ENCODE measurements at regions not wholly inside any gene's neighbourhood (a gene's known extent, or its start where the extent isn't known, plus 50 kb on each side); places are given as distances from the start of the nearest gene placed in this dataset.
"Not testable (repeated sequence)": the region's sequence is repeated elsewhere in the genome, so short reads cannot be mapped to it uniquely, and the experiment has no call there.

DNA sequence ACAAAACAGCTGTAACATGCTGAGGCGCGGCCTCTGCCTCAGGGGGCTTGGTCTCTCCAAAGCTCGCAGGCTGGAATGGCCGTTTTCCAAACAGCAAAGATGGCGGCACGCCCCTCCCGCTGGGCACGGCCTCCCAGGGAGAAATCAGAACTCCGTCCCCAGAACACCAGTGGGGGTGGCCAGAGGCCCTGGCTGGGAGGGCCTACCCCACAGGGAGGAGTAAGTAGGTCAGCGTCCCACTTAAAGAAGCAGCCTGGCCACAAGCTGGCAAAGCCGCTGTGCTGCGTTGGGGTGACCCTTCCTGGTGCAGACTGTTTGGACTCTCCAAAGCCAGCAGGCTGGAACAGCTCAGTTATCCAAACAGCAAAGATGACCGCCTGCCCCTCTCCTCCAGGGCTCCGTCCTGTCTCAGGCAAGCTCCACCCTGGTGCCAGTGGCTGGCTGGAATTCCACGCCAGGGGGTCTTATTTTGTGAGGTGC lies 862.8 kb downstream of the TRIML1 start:
- DNase-seq, result no peak

DNA sequence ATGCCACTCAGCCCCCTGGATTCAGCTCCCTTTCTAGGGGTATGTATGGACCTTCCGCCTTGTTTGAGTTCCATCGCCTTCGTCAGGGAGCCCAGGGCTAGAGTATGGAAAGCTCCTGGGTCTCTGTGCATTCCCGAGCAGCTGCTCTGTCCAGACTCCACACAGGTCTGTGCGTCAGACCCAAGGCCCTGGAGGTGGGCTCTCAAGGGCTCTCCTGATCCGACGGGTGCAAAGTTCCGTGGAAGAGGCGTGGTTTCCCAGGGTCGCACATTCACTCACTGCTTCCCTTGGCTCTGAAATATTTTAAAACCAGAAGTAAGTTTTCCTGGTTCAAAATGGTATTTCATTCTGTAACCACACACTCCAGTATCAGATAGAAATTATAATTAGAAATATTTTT lies 863.2 kb downstream of the TRIML1 start:
- DNase-seq, result no peak

DNA sequence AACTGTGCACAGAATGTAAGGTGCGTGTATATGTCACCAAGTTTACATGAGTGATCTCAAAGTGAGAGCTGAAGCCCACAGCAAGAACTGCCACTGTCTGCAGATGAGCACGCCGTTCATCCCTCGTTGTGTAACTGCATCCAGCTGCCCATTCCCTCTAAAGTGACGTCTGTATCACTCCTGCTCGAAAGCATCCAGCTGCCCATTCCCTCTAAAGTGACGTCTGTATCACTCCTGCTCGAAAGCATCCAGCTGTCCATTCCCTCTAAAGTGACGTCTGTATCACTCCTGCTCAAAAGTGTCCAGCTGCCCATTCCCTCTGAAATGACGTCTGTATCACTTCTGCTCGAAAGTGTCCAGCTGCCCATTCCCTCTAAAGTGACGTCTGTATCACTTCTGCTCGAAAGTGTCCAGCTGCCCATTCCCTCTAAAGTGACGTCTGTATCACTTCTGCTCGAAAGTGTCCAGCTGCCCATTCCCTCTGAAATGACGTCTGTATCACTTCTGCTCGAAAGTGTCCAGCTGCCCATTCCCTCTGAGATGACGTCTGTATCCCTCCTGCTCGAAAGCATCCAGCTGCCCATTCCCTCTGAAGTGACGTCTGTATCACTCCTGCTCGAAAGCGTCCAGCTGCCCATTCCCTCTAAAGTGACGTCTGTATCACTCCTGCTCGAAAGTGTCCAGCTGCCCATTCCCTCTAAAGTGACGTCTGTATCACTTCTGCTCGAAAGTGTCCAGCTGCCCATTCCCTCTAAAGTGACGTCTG lies 871.4 kb downstream of the TRIML1 start:
- not testable (repeated sequence) for DNase-seq

DNA sequence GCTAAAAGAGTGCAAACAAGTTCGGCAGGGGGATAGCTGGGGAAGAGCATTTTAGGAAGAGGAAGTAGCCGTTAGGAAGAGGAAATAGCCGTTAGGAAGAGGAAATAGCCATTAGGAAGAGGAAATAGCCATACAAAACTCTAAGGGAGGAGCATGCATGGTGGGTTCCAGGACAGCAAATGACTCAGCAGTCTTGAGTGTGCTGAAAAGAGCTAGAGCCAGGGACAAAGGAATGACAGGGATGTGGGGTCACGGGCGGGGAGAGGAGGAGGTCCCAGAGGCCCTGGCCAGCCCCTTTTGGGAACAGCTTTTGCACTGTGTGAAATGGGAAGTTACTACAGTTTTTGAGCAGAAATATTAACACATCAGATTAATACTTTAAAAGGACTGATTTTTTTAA lies 882.6 kb downstream of the TRIML1 start:
- DNase-seq, result no peak

DNA sequence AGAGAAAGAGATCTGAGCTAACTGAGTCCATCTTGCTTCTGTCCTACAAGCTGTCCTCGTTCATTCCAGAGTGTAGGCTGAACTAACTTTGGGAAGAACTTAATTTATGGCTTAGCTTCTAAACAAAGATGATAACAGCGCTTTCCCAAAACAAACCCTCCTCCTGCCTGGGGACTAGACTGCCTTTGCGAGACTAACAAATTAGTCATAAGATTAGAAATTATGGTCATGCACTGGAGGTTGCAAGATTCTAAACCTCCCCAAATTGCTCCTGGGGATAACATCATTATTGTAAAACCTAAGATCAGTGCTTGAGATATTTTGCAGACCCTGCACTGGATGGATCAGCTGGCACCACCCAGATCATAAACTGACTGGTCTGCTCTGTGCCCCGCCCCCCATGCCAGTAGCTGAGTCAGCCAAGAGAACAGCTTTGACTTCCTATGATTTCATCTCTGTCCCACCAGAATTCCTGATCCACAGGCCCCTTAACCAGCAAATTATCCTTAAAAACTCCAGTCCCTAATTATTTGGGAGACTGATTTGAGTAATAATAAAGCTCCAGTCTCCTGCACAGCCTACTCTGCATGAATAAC lies 883.3 kb downstream of the TRIML1 start:
- DNase-seq, result no peak

DNA sequence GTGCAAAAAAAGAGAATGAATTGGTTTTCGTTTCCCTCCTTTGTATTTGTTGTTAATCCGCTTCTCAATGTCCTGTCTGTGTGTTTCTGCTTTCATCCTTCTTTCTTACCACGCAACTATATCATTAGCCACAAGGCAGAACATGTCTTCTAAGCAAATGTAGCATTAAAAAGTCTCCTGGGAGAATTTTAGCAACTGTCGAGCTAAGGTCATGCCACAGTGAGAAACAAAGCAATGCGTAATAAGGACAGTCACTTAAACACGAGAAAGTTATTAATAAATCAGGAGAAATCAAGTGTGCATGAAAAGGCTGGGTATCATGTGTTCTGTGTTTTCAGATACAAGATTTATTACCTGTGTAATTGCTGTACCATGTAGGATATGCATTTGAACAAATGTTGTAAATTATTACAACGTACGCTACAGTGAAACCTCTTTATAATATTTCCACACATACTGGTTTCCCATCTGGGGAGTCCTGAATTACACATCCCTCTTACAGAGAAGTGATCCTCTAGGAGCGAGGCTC lies 890.8 kb downstream of the TRIML1 start:
- no peak for DNase-seq

DNA sequence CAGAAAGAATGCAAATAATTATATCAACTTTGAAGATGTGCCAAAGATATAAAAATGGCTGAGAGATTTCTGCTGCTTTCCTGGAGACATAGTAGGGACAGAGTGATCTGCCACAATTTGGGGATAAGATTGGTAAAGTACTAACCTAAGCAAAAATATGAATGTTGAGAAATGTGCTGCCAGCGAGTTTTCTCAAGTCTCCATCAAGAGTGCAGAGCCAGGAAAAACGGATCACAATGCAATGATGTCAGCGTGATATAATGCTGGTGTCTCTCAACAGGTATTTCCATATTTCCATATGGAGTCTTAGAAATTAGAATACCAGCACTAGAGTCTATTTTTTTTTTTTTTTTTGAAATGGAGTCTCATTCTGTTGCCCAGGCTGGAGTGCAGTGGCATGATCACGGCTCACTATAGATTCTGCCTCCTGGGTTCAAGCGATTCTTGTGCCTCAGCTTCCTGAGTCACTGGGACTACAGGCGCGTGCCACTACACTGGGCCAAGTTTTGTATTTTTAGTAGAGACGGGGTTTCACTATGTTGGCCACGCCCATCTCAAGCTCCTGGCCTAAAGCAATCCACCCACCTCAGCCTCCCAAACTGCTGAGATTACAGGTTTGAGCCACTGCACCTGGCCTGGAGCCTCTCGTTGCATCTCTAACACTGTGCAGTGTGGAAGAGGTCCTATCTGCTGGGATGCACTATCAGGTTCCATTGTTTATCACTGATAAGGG lies 893.5 kb downstream of the TRIML1 start:
- DNase-seq, result no peak

DNA sequence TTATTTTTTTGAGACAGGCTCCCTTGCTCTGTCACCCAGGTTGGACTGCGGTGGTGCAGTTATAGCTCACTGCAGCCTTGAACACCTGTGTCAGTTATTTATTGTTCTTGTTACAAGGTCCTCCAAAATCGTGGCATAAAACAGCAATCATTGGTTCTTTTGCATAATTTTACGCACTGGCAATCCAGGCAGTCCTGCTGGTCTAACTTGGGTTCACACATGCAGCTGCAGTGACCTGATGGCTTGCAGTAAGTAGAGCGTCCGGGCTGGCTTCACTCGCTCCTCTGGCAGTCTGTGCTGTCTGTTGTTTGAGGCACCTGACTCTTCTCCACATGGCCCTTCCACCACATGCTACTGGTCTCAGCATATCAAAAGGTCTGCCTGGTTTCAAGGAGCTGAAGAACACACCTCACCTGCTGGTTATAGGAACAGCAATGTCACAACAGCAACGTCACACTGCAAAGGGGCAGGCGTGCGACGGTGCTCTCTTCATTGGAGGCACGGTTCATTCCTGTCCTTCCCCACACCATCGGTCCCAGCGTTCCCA lies 894.6 kb downstream of the TRIML1 start:
- DNase-seq, result no peak

DNA sequence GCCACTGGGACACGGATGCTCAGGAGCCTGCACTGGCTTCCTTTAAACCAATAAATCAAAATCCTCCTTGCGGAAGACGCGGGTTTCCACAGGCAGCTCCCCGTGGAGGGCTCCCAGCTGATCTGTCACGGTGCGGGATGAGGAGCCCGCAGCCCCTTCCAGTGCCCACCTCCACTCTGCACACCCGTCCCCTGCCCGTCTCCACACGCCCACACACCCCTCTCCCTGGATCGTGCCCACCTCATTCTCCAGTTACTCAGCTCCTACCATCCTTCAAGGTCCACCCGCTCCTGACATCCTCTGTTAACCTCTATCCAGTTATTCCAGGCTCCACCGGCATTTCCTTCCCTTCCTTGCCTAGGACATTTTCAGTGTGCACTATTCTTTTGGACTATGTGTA lies 895.9 kb downstream of the TRIML1 start:
- DNase-seq, result no peak

DNA sequence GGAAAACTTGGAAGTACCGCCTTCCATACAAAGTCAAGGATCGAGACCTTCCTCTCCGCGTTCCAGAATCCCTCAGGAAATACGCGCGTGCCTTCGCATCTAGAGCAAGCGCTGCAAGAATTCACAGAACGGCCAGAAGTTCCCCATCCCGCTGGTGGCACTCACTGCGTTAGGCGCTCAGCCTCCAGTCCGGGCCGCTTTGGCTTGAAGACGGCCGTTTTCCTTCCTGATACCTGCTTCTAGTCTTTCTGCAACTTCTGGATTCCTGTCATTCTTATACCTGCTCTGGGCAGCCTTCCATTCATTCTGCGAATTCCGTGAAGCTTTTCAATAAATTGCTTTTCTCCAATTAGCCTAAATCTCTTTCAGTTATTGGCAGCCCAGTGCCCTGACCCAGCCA lies 896.4 kb downstream of the TRIML1 start:
- no peak for DNase-seq

DNA sequence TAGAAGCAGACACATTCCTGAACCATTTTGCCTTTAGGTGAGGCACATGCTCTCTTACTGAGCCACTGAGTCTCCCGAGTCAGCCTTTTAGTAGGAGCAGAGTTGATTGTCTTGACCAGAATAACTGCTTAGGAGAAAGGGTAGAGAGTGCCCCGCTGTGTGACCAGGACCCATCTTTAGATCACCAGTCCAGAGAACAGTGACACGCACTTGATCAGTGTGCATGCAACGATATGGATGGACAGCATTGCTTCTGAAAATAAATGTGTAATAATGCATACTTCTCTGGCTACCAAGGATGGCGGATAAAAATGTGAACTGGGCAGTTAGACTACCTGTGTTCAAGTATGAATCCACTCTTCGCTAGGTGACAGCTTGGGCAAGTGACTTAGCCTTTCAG lies 897.7 kb downstream of the TRIML1 start:
- DNase-seq, result no peak

DNA sequence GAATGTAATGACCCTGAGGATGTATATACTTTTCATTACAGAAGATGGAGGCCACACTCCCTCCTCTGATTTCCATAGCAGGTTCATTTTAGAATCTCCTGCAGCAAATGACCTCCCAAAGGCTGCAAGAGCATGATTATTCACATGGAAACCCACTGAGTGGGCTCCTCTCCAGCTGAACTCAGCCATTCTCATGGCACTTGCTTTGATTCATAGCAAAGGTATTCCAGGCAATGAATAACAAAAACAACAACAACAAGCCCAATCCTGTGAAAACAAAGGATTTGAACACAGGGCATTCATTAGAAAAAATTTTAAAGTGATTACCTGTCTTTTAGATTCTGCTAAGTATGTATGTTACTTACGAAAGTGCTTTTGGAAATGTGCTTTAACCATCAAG lies 894.0 kb upstream of the FRG1 start:
- DNase-seq, result no peak

DNA sequence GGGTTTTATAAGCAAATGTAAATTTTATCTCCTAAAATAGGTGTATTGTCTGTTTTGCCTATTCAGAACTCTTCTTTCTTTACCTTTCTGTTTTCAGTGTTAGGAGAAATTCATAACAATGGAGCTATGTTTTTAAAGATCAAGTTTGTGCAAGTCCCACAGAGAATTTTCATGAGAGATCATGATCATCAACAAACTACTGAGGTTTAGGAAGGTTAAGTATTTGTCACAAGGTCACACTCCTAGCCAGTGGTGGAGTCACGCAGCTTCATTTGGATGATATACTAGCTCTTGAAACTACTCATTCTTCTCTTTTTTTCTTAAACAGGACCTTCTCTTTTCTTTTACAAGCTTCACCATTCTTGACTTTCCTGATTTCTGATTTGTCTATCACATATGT lies 892.6 kb upstream of the FRG1 start:
- no peak for DNase-seq

DNA sequence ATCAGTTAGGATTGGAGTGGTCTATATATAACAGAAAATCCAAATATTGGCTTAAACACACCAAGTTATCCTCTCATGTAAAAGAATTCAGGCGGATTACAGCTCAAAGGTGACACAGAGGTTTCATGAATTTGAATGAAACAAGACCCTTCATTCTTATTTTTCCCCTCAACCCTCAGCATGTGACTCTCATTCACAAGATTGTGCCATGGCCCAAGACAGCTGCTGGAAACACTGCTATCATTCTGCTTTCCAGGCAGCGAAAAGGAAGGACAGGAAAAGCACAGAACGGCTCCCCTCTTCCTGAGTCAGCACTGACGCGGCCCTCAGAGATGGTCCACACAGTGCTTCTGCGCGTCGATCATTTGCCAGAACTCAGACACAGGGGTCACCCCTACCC lies 891.0 kb upstream of the FRG1 start:
- no peak for DNase-seq

DNA sequence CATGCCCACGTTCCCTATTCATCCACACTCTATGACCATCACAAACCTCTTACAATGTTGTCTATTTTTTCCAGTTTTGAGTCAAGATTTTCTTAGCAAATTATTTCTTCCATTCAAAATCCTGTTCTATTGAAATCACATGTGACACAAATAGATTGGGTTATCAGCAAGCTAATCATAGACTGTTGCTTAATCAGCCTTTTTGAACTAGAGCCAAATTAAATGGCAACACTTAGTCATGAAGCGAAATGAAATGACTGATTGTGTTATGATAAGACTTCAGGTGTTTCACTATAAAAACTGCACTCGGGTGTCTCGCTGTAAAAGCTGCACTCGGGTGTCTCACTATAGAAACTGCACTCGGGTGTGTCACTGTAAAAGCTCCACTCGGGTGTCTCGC lies 890.0 kb upstream of the FRG1 start:
- no peak for DNase-seq

DNA sequence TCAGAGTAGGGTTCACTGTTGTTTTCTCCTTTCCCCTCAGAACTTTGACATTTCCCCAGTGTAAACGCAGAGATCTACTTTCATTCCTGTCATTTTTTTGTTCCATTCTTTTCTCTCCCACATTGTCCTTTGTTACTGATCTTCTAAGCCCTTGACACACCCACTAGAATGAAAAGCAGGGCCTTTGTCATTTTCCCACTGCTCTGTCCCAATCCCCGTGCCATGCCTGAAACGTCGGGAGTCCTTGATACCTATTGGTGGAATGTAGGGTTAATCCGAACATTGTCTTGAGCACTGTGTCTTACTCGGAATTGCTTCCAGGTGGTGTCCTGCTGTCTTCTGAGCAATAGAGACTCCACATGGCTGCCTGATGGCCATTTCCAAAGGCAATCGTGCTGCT lies 887.1 kb upstream of the FRG1 start:
- DNase-seq, result no peak

DNA sequence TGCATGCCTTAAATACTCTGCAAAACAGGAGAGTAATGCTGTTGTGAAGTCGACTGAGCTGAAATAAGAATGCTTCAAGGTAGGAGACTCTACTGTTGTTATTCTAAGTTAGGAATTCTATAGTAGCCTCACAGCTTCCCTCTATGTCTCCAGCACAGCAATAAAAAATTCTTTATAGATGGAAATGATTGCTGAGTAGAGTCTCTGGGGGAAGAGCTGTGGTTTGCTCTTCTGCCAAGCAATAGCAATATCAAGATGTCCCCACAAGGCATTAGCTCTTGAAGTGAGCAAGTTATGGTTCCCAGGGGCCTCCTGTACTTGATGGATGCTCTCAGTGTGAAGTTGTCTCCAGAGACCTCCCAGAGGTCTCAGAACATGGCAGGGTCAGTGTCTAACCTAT lies 880.6 kb upstream of the FRG1 start:
- DNase-seq, result no peak

DNA sequence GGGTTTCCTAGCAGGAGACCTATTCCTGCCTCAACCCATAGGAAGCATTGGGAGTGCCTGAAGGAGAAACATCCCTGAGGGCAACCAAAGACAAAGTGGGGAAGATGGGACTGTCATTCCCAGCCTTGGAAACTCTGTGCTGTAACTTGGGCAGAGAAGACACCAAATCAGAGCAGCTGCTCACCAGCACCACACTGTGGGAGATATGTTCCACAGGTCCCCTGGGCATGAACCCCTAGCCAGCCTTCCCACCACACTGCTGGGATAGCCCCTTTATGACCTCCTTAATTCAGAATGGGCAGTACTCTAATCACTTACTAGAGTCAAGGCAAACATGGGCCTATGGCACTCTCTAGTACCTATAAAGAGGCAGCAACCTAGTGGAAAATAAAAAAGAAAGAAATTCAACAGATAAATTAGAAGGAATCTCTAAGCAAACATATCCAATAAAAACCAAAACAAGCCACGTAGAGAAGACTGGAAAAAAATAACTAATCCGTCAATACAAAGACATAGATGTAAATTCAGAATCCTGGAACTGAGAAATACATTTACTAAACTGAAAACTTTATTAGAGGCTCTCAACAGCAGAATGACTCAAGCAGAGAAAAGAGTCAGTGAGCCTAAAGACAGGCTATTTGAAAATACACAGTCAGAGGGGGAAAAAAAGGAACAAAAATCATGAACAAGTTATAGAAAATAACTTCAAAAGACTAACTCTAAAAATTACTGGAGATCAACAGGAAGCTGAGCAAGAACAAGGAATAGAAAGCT lies 878.4 kb upstream of the FRG1 start:
- no peak for DNase-seq

DNA sequence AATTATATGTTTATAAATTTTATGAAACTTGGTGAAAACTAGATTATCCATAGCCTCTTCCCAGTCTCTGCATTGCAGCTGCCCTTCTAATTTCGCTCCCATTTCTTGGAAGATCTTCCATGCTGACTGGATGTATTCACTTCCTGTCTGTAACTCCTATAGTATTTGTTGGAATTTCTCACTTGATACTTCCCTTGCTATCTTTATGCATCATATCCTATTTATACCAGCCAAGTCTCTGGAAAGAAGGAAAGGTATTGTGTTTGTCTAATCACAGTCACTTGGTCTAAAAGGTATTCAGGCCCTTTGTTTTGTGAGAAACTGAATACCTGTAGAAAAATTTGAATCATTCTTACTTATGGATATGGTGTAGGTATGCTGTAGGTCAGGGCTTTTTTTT lies 870.9 kb upstream of the FRG1 start:
- no peak for DNase-seq

DNA sequence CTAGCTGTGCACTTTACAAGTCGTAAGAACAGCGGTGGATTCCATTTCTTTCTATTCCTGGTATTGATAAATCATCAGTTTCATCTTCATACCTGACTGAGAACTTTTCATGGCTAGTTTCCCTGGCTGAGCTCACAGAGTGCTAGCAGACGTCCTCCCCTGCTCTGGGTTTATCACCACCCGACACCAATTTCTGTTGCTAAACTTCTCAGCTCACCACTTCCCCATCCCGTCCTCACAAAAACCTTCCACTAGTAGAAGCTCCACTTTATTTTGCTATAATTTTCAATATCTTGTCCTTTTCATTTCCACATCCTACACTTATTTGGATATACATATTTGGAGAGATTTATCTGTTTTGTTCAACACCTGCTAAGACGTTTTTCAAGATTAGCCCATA lies 869.4 kb upstream of the FRG1 start:
- no peak for DNase-seq

DNA sequence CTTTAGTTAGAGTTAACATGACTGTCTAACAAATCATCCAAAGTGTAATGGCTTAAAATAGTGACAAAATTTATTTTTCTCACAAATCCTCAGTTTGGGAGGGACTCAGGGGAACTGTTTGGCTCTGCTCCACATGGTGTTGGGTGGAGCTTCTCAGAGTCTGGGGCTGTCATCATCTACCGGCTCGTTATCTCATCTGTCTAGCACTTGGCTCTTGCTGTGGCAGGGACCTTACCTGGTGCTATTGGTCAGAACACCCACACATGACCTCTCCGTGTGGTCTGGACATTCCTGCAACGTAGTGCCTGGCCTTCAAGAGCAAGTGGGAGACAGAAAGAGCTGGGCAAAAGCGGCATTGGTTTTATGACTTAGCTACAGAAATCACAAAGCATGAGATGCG lies 866.9 kb upstream of the FRG1 start:
- DNase-seq, result no peak
